A673 (cell line): ENCODE measurements at regions not wholly inside any gene's neighbourhood (a gene's known extent, or its start where the extent isn't known, plus 50 kb on each side); places are given as distances from the start of the nearest gene placed in this dataset.

Source experiments
- BruUV-seq: library from RNA; stranded (reverse); fragments of 400-500 nt; replicated peaks from 2 replicates; lab custom pipeline; 2021; lab: Mats Ljungman, UMichigan
- CTCF ChIA-PET: fragments of 300-600 bp; sonication (Branson Sonifier 250); formaldehyde crosslinking; loops from one replicate; lab custom pipeline; 2022; ENCODE audit warnings: antibody characterized with exemption; lab: Charles Lee
- POLR2A ChIA-PET: fragments of 300-600 bp; sonication (Branson Sonifier 250); formaldehyde crosslinking; loops from one replicate; lab custom pipeline; 2022; ENCODE audit warnings: antibody characterized with exemption; ENCODE audit not compliant: low non-redundant PET; lab: Charles Lee
- DNase-seq: peaks from one replicate; pipeline ENCODE4 v3.0.0-alpha.2; 2015; ENCODE audit warnings: low spot score
- H3K27ac ChIP-seq: fragments of 200-600 bp; sonication (generic); 2 replicates; pipeline ENCODE4 v1.5.1; 2016; ENCODE audit warnings: mixed run types, low read depth, mild to moderate bottlenecking, mixed read lengths, antibody characterized with exemption, low read length; ENCODE audit not compliant: poor library complexity, severe bottlenecking
- H3K27me3 ChIP-seq: fragments of 200-600 bp; sonication (generic); replicated peaks from 2 replicates; pipeline ENCODE4 v1.6.1; 2017; ENCODE audit warnings: mixed run types, low read depth, mild to moderate bottlenecking, mixed read lengths, antibody characterized with exemption, low read length; ENCODE audit not compliant: insufficient read depth, poor library complexity
- H3K36me3 ChIP-seq: fragments of 200-600 bp; sonication (generic); 2 replicates; pipeline ENCODE4 v1.6.1; 2016; ENCODE audit warnings: mixed run types, mild to moderate bottlenecking, mixed read lengths, antibody characterized with exemption, low read length; ENCODE audit not compliant: insufficient read depth, poor library complexity, severe bottlenecking
- H3K4me1 ChIP-seq: fragments of 200-600 bp; sonication (generic); 2 replicates; pipeline ENCODE4 v1.6.1; 2017; ENCODE audit warnings: mixed run types, mild to moderate bottlenecking, mixed read lengths, antibody characterized with exemption, low read length; ENCODE audit not compliant: insufficient read depth, poor library complexity, severe bottlenecking
- H3K4me3 ChIP-seq: fragments of 200-600 bp; sonication (generic); 2 replicates; pipeline ENCODE4 v1.5.1; 2016; ENCODE audit warnings: low read depth, mixed run types, mild to moderate bottlenecking, mixed read lengths, low read length; ENCODE audit not compliant: poor library complexity, severe bottlenecking
- H3K9me3 ChIP-seq: fragments of 200-600 bp; sonication (generic); 2 replicates; pipeline ENCODE4 v1.6.1; 2016; ENCODE audit warnings: mixed run types, low read depth, mild to moderate bottlenecking, mixed read lengths, antibody characterized with exemption, low read length; ENCODE audit not compliant: poor library complexity, severe bottlenecking
- CTCF ChIP-seq: fragments of 300-800, 200-600 bp; sonication (generic); conservative IDR thresholded peaks from 2 replicates; pipeline ENCODE4 v1.5.1; 2017; ENCODE audit warnings: low read depth, mild to moderate bottlenecking, antibody characterized with exemption, low read length, moderate library complexity, mixed read lengths
- EZH2 ChIP-seq: fragments of 200-600 bp; sonication (generic); IDR thresholded peaks from 2 replicates; pipeline ENCODE4 v1.6.1; 2017; ENCODE audit warnings: borderline replicate concordance, low read depth, mild to moderate bottlenecking, mixed read lengths, antibody characterized with exemption, low read length; ENCODE audit not compliant: poor library complexity, severe bottlenecking
- intact Hi-C: fragments of 100-400 bp; cut with micrococcal nuclease; formaldehyde crosslinking; loops from one replicate; pipeline ENCODE4 v1.10.0; 2022; ENCODE audit not compliant: unreplicated experiment

DNA sequence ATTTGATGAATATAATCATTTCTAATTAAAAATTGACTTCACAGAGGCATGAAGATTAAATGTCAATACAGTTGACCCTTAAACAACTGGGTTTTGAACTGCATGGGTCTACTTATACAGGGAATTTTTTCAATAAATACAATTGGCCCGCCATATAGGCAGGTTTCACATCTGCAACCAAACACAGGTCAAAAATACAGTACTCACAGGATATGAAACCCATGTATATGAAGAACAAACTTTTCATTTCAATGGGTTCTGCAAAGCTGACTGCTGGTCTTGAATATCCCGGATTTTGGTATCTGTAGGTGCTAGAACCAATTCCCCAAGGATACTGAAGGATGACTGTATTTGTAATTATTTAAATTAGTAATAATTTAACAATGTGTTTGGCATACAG is 555.6 kb downstream of the EPHA4 start:
- DNase-seq, result no peak
- no peaks in the 10 kb centered on the region for H3K4me1 ChIP-seq
- H3K9me3 ChIP-seq, result no peaks in the 10 kb centered on the region
- intact Hi-C loops, result no loop called here
- no peak overlapping the region for H3K27ac ChIP-seq
- ChIA-PET POLR2A (no interaction called here), CTCF (no interaction called here)
- no peaks in the 10 kb centered on the region for H3K27me3 ChIP-seq
- H3K4me3 ChIP-seq, result no peak overlapping the region
- H3K36me3 ChIP-seq, result no peaks in the 10 kb centered on the region
- BruUV-seq, result no TSS peak
- TF ChIP-seq CTCF (no peak), EZH2 (no peak)

DNA sequence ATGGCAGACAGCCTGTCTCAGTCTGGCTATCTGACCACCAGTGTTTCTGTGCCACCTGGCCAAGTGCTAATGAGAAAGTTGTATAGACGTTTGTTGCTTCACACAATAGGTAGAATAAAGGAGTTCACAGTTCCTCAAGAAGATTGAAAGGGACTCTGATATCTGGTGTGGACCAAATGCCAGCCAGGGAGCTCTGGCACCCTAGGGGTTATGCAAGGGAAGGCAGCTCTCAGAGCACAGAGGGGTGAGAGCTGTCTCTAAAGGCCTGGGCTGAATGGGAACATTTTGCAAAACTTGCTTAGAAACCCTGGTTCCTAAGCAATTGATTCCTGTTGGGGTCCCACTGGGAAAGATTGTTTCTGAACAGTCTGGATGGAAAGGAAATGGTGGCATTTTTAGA is 553.8 kb downstream of the EPHA4 start:
- ChIA-PET POLR2A (interaction anchor here (0.5 kb wide), 1 partner anchor 400 kb away, joined by 4 read pairs; no protein-coding TSS in a partner anchor), CTCF (no interaction called here)
- no peak overlapping the region for H3K4me3 ChIP-seq
- BruUV-seq, result no TSS peak
- H3K9me3 ChIP-seq, result no peaks in the 10 kb centered on the region
- no peak for DNase-seq
- TF ChIP-seq EZH2 (no peak), CTCF (no peak)
- no peak overlapping the region for H3K27ac ChIP-seq
- no peaks in the 10 kb centered on the region for H3K36me3 ChIP-seq
- H3K4me1 ChIP-seq, result no peaks in the 10 kb centered on the region
- intact Hi-C loops, result no loop called here
- no peaks in the 10 kb centered on the region for H3K27me3 ChIP-seq

DNA sequence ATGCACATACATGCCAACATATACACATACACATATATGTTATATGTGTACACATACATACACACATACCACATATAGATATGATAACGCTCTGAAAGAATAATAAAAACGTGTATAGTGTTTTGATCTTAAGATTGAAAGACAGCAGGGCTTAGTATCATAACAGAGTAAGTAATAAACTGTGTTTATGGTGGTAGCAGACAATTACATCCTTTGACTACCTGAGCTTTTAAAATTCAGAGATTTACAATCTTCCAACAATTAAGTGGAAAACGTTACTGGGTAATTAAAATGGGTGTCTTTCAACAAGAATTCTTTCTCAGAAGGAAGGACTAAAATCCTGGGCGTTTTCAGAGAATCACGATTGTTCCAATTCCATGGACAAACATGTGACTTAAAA is 552.4 kb downstream of the EPHA4 start:
- CTCF ChIA-PET, result no interaction called here
- no TSS peak for BruUV-seq
- POLR2A ChIA-PET, result no interaction called here
- H3K36me3 ChIP-seq, result no peaks in the 10 kb centered on the region
- no peaks in the 10 kb centered on the region for H3K4me1 ChIP-seq
- H3K27me3 ChIP-seq, result no peaks in the 10 kb centered on the region
- H3K4me3 ChIP-seq, result no peak overlapping the region
- H3K9me3 ChIP-seq, result no peaks in the 10 kb centered on the region
- no peak for DNase-seq
- intact Hi-C loops, result no loop called here
- H3K27ac ChIP-seq, result no peak overlapping the region
- no peak for TF ChIP-seq CTCF
